ENCODE measurements at regions not wholly inside any gene's neighbourhood (a gene's known extent, or its start where the extent isn't known, plus 50 kb on each side); places are given as distances from the start of the nearest gene placed in this dataset.

DNA sequence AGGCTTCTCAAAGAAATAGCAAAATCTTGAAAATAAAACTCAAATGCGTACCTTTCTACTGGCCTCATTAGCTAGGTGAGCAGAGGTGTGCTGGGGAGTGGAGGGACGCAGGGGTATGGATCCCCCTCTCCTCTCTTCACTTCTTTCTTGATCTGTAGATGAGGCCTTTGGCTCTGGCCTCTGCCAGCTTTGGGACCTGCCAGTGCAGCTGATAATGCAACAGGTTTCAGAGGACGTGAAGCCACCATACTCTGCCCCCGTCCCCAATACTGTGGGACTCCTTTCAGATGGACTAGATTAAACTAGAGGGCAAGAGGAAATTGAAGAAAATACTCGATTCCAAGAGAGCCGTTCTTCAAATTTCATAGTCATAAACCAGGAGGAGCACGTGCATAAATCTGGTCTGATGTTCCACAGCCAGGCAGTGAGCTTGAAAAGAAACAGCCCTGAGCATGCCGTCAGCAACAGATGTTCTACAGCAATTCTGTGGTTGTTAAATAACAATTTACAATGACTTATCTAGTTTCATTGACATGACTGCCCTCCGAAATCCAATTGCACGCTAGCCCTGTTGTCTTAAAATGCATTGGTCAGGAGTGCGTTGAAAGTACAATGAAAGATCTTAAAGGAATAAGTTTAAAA, 245.3 kb upstream of the FOXQ1 start:
- no peak for DNase-seq (ENCODE audit: low spot score)
- TF ChIP-seq, protein P1, sequence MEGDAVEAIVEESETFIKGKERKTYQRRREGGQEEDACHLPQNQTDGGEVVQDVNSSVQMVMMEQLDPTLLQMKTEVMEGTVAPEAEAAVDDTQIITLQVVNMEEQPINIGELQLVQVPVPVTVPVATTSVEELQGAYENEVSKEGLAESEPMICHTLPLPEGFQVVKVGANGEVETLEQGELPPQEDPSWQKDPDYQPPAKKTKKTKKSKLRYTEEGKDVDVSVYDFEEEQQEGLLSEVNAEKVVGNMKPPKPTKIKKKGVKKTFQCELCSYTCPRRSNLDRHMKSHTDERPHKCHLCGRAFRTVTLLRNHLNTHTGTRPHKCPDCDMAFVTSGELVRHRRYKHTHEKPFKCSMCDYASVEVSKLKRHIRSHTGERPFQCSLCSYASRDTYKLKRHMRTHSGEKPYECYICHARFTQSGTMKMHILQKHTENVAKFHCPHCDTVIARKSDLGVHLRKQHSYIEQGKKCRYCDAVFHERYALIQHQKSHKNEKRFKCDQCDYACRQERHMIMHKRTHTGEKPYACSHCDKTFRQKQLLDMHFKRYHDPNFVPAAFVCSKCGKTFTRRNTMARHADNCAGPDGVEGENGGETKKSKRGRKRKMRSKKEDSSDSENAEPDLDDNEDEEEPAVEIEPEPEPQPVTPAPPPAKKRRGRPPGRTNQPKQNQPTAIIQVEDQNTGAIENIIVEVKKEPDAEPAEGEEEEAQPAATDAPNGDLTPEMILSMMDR (IDR thresholded peaks at IDR 0.05; ENCODE audit: extremely low read depth, missing control alignments): no peak

DNA sequence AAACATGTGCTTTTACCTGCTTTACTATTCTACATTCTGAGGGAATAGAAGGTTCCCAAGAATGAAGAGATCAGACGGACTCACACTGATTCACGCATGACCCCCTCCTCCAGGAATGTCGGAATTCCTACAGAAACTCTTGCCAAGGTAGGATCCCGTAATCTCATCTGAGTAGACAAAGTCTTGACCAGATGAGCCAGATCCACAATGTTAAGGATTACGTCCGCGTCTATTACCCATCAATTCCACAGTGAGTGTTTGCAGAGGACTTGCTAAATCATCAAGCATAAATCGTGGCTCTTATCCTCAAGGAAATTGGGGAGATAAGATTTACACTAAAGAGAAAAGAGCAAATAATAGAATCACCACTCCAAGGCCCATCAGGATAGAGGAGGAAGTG, 245.9 kb upstream of the FOXQ1 start:
- no peak for DNase-seq (ENCODE audit: low spot score)
- TF ChIP-seq, protein P1 (IDR thresholded peaks at IDR 0.05; ENCODE audit: extremely low read depth, missing control alignments): no peak

DNA sequence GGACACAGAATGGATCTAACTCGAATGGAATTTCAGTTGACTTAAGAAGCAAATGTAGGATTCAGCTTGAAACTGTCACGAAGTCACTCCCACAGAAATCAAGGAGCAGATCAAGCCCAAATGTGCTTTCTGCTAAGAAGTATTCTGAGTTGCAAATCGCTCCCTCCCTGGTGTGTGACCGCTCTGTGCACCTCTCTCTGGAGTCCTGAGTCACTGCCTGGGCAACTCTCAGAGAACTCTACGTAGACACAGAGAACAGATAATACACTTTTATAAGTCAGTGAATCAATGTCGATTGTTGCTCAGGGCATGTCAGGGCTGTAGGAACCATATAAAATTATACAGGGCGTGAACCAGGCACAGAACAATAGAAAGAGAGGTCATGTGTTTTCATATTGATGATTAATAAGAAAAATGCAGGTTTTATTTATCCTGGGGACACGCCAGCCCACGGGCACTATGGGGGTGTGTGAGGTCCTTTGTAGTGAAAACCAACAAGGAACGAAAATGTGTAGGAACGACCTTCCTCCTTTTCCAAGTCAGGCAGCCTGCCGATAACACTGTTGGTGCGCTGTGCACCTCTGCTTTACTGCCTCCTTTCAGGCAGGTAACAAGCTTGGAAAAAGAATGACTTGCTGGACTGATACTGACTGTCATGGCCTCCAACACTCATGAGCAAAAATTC, 248.1 kb upstream of the FOXQ1 start:
- DNase-seq (ENCODE audit: low spot score): no peak
- TF ChIP-seq, protein P1 (IDR thresholded peaks at IDR 0.05; ENCODE audit: extremely low read depth, missing control alignments): no peak

DNA sequence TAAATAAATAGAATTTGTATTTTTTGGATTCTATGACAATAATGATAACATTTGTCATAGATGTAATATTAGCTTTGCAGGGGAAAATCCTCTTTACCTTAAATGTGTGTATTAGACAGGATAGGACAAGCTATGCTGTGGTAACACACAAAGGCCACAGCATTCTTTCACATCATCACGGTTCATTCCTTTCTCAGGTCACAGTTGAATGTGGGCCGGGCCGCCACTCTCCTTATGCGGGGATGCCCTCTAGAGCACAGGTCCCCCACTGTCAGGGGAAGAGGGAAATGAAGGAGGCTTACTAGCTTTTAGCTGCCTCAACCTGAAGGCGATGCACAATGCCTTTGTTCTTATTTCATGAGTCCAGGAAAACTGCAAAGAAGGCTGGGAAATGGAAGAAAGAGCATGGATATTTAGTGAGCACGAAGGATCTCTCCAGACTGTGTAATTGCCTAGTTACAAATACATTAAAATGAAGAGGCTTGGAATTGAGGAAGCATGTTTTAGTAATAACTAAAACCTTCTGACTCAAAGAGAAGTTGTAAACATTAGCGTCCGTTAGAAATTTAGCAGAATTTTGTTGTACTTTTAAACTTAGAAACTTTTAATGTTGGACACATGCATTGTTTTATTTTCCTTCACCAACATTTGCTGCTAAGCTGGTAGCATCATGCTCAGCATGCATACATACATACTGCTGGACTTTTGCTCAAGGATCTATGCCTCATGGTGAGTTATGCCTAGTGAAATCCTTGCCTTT, 248.9 kb upstream of the FOXQ1 start:
- DNase-seq (ENCODE audit: low spot score): no peak
- TF ChIP-seq, protein P1 (IDR thresholded peaks at IDR 0.05; ENCODE audit: extremely low read depth, missing control alignments): no peak

DNA sequence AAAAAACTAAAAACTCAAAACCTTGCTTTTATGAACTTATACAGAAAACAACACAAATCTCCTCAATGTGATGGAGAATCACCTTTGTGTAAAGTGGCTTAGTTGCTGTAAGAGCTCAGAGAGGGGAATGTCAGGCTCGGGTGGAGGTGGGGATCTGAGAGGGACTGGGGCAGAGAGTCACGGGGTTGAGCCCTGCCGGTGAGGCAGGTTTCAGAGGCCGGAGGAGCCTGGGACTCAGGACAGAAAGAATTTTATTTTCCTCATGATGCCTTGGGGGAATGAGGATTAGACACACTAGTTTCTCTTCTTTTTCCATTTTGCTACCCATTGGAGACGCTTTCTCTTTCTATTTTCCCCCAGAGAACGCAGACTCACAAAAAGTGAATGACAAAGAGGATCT, 252.3 kb upstream of the FOXQ1 start:
- DNase-seq (ENCODE audit: low spot score): no peak
- TF ChIP-seq, protein P1 (IDR thresholded peaks at IDR 0.05; ENCODE audit: extremely low read depth, missing control alignments): no peak

DNA sequence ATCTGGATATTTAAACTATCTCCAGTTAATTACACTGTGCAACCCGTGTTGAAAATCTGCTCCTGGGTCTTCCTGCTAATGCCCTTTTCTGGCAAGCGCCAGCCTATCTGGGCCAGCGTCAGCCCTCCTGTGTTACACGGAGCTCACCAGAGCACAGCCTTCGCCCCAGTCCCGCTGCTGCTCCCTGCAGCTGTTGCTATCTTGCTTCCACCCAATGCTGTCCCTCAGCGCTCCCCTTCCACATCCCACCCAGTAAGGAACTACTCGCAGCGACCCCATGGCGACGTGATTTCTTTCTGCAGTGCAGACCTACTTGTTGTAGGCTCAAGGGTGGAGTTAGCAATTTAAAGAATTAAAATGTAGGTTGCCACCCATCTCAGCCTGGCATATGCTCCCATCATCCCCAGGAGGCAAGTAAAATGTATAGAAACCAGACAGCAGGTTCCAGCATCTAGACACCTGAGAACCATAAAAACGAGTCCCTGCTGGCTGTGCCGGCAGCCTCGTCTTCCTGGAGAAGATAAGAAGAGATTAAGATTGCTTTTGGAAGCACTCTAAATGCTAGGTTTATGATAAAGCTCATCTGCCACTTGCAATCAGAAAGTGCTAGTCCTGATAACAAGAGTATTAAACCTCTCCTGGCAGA, 254.3 kb upstream of the FOXQ1 start:
- TF ChIP-seq, protein P1 (IDR thresholded peaks at IDR 0.05; ENCODE audit: extremely low read depth, missing control alignments): no peak
- DNase-seq (ENCODE audit: low spot score): no peak

Measured in GM20000 (cell line).